COLO829 (cell line): ENCODE measurements at regions not wholly inside any gene's neighbourhood (a gene's known extent, or its start where the extent isn't known, plus 50 kb on each side); places are given as distances from the start of the nearest gene placed in this dataset.
"Not testable (repeated sequence)": the region's sequence is repeated elsewhere in the genome, so short reads cannot be mapped to it uniquely, and the experiment has no call there.

Experiments used
- DNase-seq: peaks from one replicate; pipeline ENCODE4 v3.0.0; 2012; ENCODE audit warnings: low spot score

GRCh38 chr21:18550361-18550760 is 146.8 kb upstream of the TMPRSS15 start:
- no peak for DNase-seq

DNA sequence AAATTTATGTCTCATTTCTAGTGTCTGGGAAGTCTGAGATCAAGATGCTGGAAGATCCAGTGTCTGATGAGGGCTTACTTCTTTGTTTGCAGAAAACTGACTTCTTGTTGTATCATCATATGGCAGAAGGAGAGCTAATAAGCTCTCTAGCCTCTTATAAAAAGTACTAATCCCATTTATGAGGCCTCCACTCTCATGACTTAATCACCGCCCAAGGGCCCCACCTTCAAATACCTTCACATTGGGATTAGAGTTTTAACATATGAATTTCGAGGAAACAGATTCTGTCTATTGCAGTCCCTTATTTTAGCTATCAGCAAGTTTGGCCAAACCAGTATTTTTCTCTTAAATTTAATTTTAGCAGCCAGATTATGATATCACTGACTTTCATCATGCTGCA is 150.2 kb upstream of the TMPRSS15 start:
- DNase-seq: no peak

DNA sequence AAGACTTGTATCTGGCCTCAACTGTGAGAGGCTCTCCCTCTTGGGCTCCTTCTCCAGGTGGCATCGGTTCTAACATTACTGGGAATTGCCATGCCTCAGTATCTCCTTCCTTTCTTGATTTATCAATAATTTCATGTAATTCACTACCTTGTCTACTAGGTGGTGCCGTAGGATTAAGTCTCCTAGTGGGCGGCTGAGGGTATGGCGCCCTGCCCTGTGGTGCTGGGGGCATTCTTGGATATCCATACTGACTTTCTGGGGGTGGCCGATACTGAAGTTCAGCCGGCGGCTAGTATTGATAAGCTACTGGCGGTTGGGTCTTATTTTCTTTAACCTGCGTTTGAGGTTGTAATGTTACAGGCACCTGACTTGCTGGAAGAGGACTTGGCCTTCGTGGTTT is 164.2 kb upstream of the TMPRSS15 start:
- DNase-seq: not testable (repeated sequence)

GRCh38 chr21:18588001-18588662 is 184.5 kb upstream of the TMPRSS15 start:
- no peak for DNase-seq

- DNase-seq: no peak
These were observed 197.6 kb upstream of the TMPRSS15 start for GRCh38 chr21:18601146-18601545.

GRCh38 chr21:18602711-18603110 is 199.1 kb upstream of the TMPRSS15 start:
- DNase-seq: no peak

DNA sequence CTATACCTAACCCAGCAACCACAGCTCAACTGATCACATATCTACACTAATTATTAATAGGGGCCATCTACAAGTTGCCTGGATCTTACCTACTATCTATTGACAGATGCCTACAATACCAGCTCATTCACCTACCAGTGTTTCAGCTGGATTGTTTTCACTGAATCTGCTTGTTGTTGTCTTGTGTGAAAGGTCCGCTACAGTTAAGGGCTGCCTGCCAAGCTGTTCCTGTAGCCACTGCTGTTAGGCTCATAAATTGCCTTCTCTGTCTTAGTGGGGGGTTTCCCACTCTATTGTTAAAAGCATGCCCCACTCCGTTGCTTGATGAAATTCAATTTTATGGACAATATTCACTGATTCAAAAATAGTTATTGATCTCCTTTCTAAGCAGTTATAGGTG is 199.7 kb upstream of the TMPRSS15 start:
- no peak for DNase-seq

- DNase-seq: no peak
These were observed 200.4 kb upstream of the TMPRSS15 start for GRCh38 chr21:18603980-18604379.

DNA sequence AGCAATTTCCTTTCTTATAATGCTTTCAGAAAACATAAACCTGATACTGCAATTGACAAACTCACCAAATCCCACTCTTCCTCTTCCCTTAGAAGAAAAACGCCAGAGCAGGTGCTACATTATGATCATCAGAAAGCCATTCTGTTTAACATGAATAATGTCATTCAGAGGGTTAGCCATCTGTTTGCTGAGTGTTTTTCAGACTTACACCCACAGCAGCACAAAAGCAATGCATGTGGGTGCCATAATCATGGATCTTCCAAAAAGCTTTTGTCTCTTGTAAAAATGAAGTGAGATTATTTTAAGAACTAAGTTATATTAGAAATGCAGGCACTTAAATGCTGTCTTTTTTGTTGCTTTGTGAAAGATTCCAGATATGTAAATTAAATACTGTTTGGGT is 204.6 kb upstream of the TMPRSS15 start:
- DNase-seq: no peak

GRCh38 chr21:18614303-18614702 is 210.7 kb upstream of the TMPRSS15 start:
- no peak for DNase-seq

- no peak for DNase-seq
These were observed 213.7 kb upstream of the TMPRSS15 start for GRCh38 chr21:18617291-18617690.

GRCh38 chr21:18620436-18620835 is 216.9 kb upstream of the TMPRSS15 start:
- DNase-seq: no peak

DNA sequence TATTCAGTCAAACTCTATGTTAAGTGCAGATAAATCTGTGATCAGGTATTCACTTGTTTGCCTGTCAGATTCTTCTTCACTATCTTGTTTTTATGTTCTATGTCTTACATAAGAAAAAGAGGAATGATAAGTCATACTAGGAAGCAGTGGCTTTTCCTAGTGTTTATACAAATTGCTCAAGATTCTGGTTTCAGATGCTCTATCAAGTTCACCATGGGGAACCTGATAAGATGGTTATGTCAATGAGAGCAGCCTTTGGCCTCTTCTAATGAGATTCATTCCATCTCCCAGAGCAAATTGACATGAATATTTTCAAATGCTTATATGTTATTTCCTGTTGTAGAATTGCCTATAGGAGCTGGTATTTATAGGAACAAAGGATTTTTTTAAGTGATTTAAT is 218.8 kb upstream of the TMPRSS15 start:
- no peak for DNase-seq

DNA sequence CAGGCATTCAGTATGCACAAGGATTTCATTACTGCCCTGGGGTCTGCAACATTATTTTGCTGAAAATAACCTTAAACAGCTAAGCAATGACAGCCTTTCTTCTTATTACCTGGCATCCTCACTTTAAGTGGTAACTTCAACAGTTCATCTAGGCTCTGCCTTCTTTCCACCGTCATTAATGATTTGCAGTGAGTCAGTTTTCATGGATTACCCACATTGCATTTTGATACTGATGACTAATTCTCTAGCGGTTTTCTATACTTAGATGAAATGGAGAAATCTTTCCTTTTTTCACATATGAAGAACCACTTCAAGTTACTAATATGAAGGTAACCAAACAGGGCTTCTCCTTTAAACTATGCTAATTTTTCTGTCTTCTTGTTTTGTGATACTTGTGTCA is 226.9 kb upstream of the TMPRSS15 start:
- no peak for DNase-seq

- no peak for DNase-seq
These were observed 233.3 kb upstream of the TMPRSS15 start for GRCh38 chr21:18636897-18637296.

- DNase-seq: no peak
These were observed 242.5 kb upstream of the TMPRSS15 start for GRCh38 chr21:18646116-18646515.

GRCh38 chr21:18655931-18656330 is 252.3 kb upstream of the TMPRSS15 start:
- DNase-seq: no peak

DNA sequence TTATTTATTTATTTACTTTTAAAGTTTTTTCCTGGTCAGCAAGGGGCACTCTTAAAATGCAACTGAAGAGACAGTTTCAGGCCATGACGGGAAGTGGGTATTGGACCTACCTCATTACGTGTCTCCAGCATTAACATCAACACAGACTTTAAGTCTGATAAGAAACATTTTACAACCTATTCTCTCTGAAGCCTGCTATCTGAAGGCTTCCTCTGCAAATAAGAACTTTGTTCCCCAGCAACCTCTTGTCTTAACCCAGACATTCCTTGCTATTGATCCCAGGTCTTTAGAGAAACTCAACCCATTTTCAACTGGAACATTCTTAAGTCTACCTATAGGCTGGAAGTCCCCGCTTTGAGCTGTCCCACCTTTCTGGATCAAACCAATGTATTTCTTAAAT is 258.3 kb upstream of the TMPRSS15 start:
- DNase-seq: no peak

DNA sequence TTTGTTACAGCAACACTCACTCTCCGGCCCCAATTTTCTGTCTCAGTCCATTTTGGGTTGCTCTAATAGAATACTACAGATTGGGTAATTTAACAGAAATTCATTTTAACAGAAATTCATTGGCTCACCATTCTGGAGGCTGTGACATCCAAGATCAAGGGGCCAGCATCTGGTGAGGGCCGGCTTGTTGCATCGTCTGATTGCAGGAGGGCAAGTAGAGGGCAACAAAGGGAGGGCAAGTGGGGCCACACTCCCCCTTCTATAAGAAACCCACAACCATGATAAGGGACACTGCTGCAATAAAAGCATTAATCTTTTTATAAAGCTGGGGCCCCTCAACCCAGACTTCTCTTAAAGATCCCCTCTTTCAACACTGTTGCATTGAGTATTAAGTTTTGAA is 260.1 kb upstream of the TMPRSS15 start:
- DNase-seq: no peak

GRCh38 chr21:18666725-18667124 is 263.1 kb upstream of the TMPRSS15 start:
- no peak for DNase-seq

DNA sequence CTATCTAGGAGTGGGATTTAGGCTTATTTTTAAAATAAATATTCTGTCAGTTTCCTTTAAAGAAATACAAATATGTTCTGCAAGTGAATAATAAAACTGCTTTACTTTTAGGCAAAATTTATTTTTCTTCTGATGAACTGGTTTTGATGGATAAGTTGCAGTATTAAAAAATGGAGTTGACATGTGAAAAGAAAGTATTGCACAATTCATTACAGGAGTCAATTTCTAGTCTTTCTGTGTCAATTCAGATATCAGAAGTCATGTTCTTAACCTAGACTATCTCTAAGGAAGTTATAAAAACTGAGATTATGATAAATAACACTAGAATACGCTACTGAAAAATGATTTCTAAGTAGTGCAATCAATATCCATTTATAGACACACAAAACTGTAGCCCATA is 270.2 kb upstream of the TMPRSS15 start:
- DNase-seq: no peak

DNA sequence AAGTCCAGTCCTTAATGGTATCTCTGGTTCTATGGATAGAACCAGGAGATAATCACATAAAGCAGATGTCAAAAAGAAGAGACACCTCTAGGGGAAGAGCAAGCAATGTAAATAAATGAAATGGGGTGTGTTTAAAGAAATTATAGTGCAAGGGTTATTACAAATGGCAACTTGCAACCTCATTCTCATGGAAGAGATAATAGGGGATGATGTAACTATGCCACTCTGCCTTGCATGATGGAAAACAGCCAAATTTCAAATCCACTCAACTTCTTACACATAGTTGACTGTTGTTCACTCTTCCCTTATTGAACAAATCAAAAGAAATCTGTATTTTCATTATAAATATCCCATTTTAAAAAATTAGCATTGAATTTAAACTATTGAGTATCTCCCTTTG is 274.0 kb upstream of the TMPRSS15 start:
- DNase-seq: no peak

- peak; percentile 13 for DNase-seq
These were observed 302.4 kb upstream of the TMPRSS15 start for GRCh38 chr21:18705971-18706370.

DNA sequence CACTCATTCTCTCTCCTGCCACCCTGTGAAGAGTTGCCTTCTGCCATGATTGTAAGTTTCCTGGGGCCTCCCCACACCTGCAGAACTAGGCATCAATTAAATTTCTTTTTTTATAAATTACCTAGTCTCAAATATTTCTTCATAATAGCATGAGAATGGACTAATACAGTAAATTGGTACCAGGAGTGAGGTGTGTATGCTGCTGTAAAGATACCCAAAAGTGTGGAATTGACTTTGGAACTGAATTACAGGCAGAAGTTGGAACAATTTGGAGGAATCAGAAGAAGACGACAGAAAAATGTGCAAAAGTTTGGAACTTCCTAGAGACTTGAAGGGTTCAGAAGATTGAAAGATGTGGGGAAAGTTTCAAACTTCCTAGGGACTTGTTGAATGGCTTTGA is 308.1 kb upstream of the TMPRSS15 start:
- no peak for DNase-seq

DNA sequence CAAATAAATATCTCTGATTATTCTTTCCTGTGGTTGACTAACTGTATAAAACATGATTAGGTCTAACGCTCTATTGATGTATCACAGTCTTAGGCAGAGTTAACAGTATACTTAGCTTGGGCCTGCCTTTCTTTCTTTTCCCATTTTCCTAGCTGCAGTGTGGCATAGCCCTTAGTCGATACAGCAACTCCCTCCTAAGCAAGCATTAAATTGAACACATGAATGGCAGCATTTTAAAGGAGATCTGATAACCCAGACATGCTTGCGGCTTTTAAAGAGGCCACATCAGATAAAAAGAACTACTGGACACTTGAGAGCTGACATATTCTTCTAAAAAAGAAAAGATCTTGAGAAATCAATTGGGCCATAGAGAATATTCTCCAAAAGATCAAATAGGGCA is 312.0 kb upstream of the TMPRSS15 start:
- no peak for DNase-seq
